ENCODE measurements at regions not wholly inside any gene's neighbourhood (a gene's known extent, or its start where the extent isn't known, plus 50 kb on each side); places are given as distances from the start of the nearest gene placed in this dataset.
A peak's percentile ranks its signal among the peaks of the same experiment; 100 is the strongest.
"Not testable (repeated sequence)": the region's sequence is repeated elsewhere in the genome, so short reads cannot be mapped to it uniquely, and the experiment has no call there.

DNA sequence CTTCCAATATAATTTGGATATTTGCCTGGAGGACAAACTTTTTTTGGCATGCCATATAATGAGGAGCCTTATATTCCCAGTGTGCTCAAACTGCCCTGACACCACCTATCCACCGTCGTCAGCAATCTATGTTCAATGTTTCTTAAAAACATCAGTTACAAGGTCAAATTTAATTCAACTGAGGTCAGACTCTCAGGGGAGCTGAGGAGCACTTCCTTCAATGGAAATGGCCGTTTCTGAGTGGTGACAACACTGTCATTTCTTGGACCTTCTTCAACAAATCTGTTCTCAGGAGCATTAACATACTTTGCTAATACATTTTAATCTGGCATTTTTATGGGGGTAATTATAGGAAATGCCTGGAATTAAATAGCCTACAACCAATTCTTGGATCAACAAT lies 90.8 kb upstream of the FBXO28 start:
- not testable (repeated sequence) for DNase-seq

- DNase-seq, result not testable (repeated sequence)
These were observed 91.5 kb upstream of the FBXO28 start for GRCh38 chr1:224022249-224022970.

DNA sequence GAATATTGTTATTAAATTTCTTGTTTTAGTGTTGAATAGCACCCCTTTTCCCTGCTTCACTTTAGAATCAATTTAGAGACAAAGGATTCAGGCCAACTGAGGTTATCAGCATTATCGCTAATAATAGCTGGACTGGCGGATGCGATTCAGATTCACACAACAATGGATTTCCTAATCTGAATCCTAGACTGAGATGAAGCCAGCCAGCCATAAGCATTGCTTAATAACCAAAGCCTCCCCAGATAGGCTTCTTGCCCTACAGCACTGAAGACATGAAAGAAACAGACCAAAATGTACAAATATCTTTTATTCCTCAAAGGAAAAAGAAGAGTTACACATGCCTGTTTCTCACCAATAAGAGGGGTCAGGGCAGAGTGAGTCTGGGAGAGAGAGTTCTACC lies 94.0 kb upstream of the FBXO28 start:
- not testable (repeated sequence) for DNase-seq

GRCh38 chr1:224015782-224016181 lies 98.1 kb upstream of the FBXO28 start:
- DNase-seq, result not testable (repeated sequence)

DNA sequence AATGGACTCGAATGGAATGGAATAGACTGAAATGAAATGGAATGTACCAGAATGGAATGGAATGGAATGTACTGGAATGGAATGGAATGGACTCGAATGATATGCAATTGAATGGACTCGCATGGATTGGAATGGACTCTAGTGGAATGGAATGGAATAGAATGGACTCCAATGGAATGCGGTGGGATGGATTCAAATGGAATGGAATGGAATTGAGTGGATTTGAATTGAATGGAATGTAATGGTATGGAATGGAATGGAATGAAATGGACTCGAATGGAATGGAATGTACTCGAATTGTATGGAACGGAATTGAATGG lies 99.6 kb upstream of the FBXO28 start:
- no peak for DNase-seq

DNA sequence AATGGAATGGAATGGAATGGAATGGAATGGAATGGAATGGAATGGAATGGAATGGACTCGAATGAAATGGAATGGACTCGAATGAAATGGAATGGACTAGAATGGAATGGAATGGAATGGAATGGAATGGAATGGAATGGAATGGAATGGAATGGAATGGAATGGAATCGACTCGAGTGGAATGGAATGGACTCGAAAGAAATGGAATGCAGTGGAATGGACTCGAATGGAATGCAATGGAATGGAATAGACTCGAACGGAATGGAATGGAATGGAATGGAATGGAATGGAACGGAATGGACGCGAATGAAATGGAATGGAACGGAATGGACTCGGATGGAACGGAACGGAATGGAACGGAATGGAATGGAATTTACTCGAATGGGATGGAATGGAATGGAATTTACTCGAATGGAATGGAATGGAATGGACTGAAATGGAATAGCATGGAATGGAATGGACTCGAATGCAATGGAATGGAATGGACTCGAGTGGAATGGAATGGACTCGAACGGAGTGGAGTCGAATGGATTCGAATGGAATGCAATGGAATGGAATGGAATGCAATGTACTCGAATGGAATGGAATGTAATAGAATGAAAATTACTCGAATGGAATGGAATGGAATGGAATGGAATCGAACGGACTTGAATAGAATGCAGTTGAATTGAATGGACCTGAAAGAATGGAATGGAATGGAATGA lies 100.1 kb upstream of the FBXO28 start:
- not testable (repeated sequence) for DNase-seq

GRCh38 chr1:224012807-224013434 lies 101.0 kb upstream of the FBXO28 start:
- DNase-seq, result not testable (repeated sequence)

- not testable (repeated sequence) for DNase-seq
These were observed 101.7 kb upstream of the FBXO28 start for GRCh38 chr1:224012162-224012561.

- DNase-seq, result not testable (repeated sequence)
These were observed 102.2 kb upstream of the FBXO28 start for GRCh38 chr1:224011751-224012150.

- DNase-seq, result not testable (repeated sequence)
These were observed 102.8 kb upstream of the FBXO28 start for GRCh38 chr1:224011153-224011552.

GRCh38 chr1:224005973-224006372 lies 107.9 kb upstream of the FBXO28 start:
- DNase-seq, result not testable (repeated sequence)

- DNase-seq, result not testable (repeated sequence)
These were observed 109.2 kb upstream of the FBXO28 start for GRCh38 chr1:224004552-224005315.

- DNase-seq, result not testable (repeated sequence)
These were observed 110.0 kb upstream of the FBXO28 start for GRCh38 chr1:224003896-224004295.

GRCh38 chr1:224001757-224002156 lies 112.2 kb upstream of the FBXO28 start:
- not testable (repeated sequence) for DNase-seq

DNA sequence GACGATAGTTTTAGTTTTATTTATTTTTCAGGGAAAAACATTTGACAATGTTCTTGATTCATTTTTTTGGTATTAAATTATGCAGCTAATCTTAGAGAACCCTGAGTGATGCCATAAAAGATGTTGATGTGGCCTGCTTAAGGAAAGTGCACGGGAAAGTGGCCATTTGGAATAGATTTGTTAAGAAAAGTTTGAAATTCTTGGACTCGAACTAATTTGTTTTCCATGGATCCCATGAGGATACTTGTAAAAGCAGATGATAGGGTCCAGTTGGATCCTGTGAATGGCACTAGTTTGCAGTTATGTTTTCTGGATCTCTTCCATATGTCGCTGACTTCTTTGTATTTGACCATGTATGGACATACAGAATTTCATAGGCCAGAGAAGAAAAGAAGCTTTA lies 114.2 kb upstream of the FBXO28 start:
- not testable (repeated sequence) for DNase-seq

DNA sequence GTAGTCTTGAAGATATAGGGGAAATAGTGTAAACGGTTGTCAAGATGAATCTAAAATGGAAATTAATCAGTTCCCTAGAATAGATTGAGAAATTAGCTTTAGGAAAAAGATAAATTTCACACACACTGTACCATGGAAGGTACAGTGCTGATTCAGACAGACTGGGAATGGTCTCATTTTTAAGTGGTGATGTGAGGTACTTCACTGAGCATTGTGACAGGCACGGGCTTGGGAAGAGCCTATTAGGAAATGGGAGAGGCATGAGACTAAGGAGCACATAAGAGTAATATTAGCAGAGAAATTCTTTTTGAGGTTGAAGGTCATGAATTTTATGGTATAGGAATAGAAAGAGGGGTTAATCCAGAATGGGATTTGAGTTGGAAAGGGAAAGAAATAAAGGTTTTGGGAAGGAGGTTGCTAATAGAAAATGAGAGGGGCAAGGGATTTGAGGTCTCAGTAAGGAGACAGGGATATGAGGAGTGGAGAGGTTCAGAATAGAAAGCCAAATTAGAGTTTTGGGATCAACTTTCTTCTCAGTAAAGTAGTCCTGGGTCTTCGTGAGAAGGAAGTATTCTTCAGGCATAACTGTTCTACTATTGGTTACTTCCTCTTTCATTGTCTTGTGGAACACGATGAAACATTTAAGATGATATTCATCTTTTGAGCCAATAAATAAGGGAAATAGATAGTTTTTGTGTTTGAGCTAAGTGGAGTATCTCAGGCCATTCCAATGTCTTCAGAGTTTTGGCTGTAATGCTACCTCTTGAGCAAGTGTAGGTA lies 115.0 kb upstream of the FBXO28 start:
- DNase-seq, result not testable (repeated sequence)

- not testable (repeated sequence) for DNase-seq
These were observed 117.5 kb upstream of the FBXO28 start for GRCh38 chr1:223996376-223996775.

DNA sequence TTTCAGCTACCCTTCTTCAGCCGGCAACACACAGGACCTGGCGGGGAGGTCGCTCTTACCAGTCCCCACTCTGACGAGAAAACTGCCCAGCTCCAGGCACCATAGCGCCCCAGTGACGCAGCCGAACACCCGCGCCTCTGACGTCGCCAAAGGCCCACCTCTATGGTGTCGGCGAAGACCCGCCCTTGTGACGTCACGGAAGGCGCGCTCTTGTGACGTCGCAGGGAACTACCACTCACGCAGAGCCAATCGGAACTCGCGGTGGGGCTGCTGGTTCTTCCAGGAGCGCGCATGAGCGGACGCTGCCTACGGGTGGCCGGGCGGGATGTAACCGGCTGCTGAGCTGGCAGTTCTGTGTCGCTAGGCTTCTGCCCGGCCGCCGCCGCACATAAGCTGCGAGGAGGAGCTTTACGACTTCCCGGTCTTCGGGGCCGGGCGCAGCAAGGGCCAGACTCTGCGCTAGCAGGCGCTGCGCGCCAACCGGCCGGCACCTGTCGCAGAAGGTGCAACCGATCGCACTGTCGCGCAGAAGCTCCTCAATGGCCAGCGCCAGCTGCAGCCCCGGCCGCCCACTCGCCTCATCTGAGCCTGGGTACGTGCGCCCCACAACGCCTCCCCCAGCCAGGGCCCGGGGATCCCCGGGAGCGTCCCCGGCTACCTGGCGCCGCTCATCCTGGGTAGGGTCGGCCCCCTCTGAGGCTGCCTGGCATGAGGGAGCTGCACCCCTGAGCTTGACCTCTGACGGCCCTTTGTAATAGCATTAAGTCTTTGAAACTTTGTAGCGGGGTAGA lies 121.3 kb upstream of the FBXO28 start:
- DNase-seq, result peak; percentile 85

DNA sequence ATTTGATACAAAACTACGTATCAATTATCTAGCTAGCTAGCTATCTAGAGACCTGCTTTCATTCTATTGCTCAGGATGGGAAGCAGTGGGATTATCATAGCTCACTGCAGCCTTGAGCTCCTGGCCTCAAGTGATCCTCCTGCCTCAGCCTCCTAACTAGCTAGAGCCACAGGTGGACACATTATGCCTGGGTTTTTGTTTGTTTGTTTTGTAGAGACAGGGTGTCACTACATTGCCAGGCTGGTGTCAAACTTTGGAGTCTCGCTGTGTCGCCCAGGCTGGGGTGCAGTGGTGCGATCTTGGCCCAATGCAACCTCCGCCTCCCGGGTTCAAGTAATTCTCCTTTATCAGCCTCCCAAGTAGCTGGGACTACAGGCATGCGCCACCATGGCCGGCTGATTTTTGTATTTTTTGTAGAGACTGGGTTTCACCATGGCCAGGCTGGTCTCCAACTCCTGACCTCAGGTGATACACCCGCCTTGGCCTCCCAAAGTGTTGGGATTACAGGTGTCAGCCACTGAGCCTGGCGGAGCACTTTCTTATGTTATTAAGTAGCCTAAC lies 122.5 kb upstream of the FBXO28 start:
- not testable (repeated sequence) for DNase-seq

DNA sequence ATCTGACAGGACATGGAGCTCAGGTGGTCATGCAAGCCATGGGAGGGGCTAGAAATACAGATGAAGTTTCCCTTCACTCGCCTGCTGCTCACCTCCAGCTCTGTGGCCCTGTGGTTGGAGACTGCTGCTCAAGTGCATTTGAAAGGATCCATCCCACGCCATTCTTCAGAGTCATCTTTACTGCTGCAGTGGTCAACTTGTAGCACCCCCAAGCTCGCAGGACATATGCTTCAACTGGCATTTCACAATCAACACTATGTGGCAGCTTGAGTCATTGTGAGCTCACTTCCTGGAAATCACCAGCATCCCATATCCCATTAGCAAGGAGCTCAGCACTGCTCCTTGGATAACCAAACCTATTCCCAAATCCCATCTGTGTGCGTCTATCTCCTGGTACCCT lies 116.2 kb upstream of the TP53BP2 start:
- DNase-seq, result not testable (repeated sequence)

DNA sequence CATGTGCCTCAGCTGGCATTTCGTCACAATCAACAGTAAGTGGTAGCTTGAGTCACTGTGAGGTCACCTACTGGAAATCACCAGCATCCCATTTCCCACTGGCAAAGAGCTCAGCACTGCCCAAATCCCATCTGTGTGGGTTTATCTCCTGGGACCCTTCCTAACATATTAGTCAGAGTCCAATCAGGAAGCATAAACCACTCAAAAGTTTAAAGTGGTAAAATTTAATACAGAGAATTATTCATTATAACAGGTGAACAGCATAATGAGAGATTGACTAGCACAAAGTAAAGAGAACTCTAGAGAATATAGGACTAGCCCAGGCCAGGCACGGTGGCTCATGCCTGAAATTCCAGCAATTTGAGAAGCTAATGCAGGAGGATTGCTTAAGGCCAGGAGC lies 107.1 kb upstream of the TP53BP2 start:
- not testable (repeated sequence) for DNase-seq
